H1 (cell line): ENCODE measurements at regions not wholly inside any gene's neighbourhood (a gene's known extent, or its start where the extent isn't known, plus 50 kb on each side); places are given as distances from the start of the nearest gene placed in this dataset.

Experiments
- CTCF ChIA-PET: fragments of 300-600 bp; sonication (Branson Sonifier 250); formaldehyde crosslinking; loops from one replicate; lab custom pipeline; 2021; ENCODE audit not compliant: partially characterized antibody; lab: Charles Lee
- POLR2A ChIA-PET: fragments of 300-600 bp; sonication (Branson Sonifier 250); formaldehyde crosslinking; loops from one replicate; lab custom pipeline; 2021; ENCODE audit warnings: inconsistent platforms; ENCODE audit not compliant: partially characterized antibody; lab: Charles Lee
- DNase-seq, 2 experiments: peaks; one replicate each; pipeline versions ENCODE4 v3.0.0 to v3.0.0-alpha.2; 2010 to 2022; ENCODE audit warnings: low spot score in 2 of 2, low read depth in 1 of 2, mixed read lengths in 1 of 2
- FAIRE-seq: peaks from 2 replicates; lab custom pipeline; 2011; peaks lifted over from hg19 to GRCh38; lab: Jason Lieb, UNC
- H2AFZ ChIP-seq: 2 replicates; pipeline ENCODE4 v1.8.1; 2012; ENCODE audit warnings: low read length, inconsistent platforms
- H2AK5ac ChIP-seq: 2 replicates; pipeline ENCODE4 v1.6.1; 2013; ENCODE audit warnings: low read depth, low read length
- H2BK120ac ChIP-seq: replicated peaks from 2 replicates; pipeline ENCODE3; 2013; ENCODE audit warnings: low read depth, low read length, inconsistent platforms
- H2BK12ac ChIP-seq: 2 replicates; pipeline ENCODE4 v1.6.1; 2013; ENCODE audit warnings: low read depth, low read length
- H2BK15ac ChIP-seq: 2 replicates; pipeline ENCODE4 v1.6.1; 2013; ENCODE audit warnings: low read length
- H2BK20ac ChIP-seq: 2 replicates; pipeline ENCODE4 v1.6.1; 2013; ENCODE audit warnings: low read length
- H2BK5ac ChIP-seq: 2 replicates; pipeline ENCODE4 v1.6.1; 2013; ENCODE audit warnings: low read depth, low read length
- H3K14ac ChIP-seq: 2 replicates; pipeline ENCODE4 v1.6.1; 2013; ENCODE audit warnings: inconsistent platforms; ENCODE audit not compliant: insufficient read length
- H3K18ac ChIP-seq: 2 replicates; pipeline ENCODE4 v1.6.1; 2013; ENCODE audit warnings: low read length; ENCODE audit errors: extremely low read depth
- H3K23ac ChIP-seq: 2 replicates; pipeline ENCODE4 v1.6.1; 2013; ENCODE audit warnings: inconsistent platforms; ENCODE audit not compliant: insufficient read length
- H3K23me2 ChIP-seq: 2 replicates; pipeline ENCODE4 v1.6.1; 2013; ENCODE audit warnings: low read depth, low read length
- H3K27ac ChIP-seq: 2 replicates; pipeline ENCODE4 v1.6.1; 2011; ENCODE audit warnings: low read depth, low read length, inconsistent platforms
- H3K27me3 ChIP-seq, 4 experiments: replicated peaks in 1 of 4; 1 replicate in 1 of 4; 2 replicates in 3 of 4; pipeline versions ENCODE4 v1.6.1 to v1.8.1; 2011 to 2013; ENCODE audit warnings: low read length in 3 of 4, mild to moderate bottlenecking in 3 of 4, inconsistent platforms in 2 of 4, mixed read lengths in 2 of 4, moderate library complexity in 1 of 4; ENCODE audit not compliant: control insufficient read depth in 3 of 4, insufficient read depth in 3 of 4; ENCODE audit errors: extremely low read depth in 1 of 4
- H3K36me3 ChIP-seq, 4 experiments: 2 replicates each; pipeline versions ENCODE4 v1.6.1 to v1.8.1; 2011 to 2013; ENCODE audit warnings: mild to moderate bottlenecking in 4 of 4, low read length in 3 of 4, moderate library complexity in 2 of 4, control low read depth in 1 of 4, inconsistent platforms in 1 of 4; ENCODE audit not compliant: insufficient read depth in 4 of 4, control insufficient read depth in 2 of 4
- H3K4ac ChIP-seq: replicated peaks from 2 replicates; pipeline ENCODE3; 2013; ENCODE audit warnings: low read length, low read depth, mixed read lengths, inconsistent platforms; ENCODE audit not compliant: insufficient read length
- H3K4me1 ChIP-seq, 4 experiments: replicated peaks in 1 of 4; 1 replicate in 1 of 4; 2 replicates in 3 of 4; pipeline versions ENCODE4 v1.6.1 to v1.8.1; 2011 to 2013; ENCODE audit warnings: low read length in 3 of 4, inconsistent platforms in 2 of 4, mixed read lengths in 1 of 4; ENCODE audit not compliant: insufficient read depth in 4 of 4, control insufficient read depth in 3 of 4
- H3K4me2 ChIP-seq, 2 experiments: 2 replicates each; pipeline versions ENCODE4 v1.6.1 to v1.8.1; 2011 to 2013; ENCODE audit warnings: low read depth in 2 of 2, low read length in 2 of 2, control low read depth in 1 of 2, inconsistent platforms in 1 of 2, mild to moderate bottlenecking in 1 of 2; ENCODE audit not compliant: insufficient read depth in 1 of 2
- H3K4me3 ChIP-seq, 4 experiments: fragments of 200-600, 300-600 bp in 1 of 4; sonication (generic), shearing (Covaris generic), sonication (Bioruptor Twin) in 1 of 4; 2 replicates each; pipeline versions ENCODE4 v1.5.1 to v1.8.1; 2011 to 2016; ENCODE audit warnings: low read length in 4 of 4, low read depth in 3 of 4, control low read depth in 2 of 4, inconsistent platforms in 2 of 4, mild to moderate bottlenecking in 2 of 4, mixed read lengths in 1 of 4, moderate library complexity in 1 of 4; ENCODE audit not compliant: insufficient read depth in 2 of 4; ENCODE audit errors: extremely low read depth in 1 of 4
- H3K56ac ChIP-seq: replicated peaks from 2 replicates; pipeline ENCODE3; 2013; ENCODE audit warnings: low read depth, mild to moderate bottlenecking, mixed read lengths, low read length, inconsistent platforms; ENCODE audit not compliant: insufficient read length
- H3K79me1 ChIP-seq: 2 replicates; pipeline ENCODE4 v1.6.1; 2013; ENCODE audit warnings: low read depth, low read length, control low read depth
- H3K79me2 ChIP-seq, 2 experiments: 2 replicates each; pipeline versions ENCODE4 v1.6.1 to v1.8.1; 2012 to 2013; ENCODE audit warnings: low read length in 2 of 2, mild to moderate bottlenecking in 2 of 2, inconsistent platforms in 1 of 2; ENCODE audit not compliant: insufficient read depth in 2 of 2, control insufficient read depth in 1 of 2
- H3K9ac ChIP-seq, 4 experiments: replicated peaks in 1 of 4; 1 replicate in 1 of 4; 2 replicates in 3 of 4; pipeline versions ENCODE4 v1.6.1 to v1.8.1; 2011 to 2013; ENCODE audit warnings: low read depth in 3 of 4, low read length in 3 of 4, control low read depth in 2 of 4, mild to moderate bottlenecking in 2 of 4, moderate library complexity in 2 of 4, inconsistent platforms in 1 of 4; ENCODE audit errors: extremely low read depth in 1 of 4
- H3K9me3 ChIP-seq, 2 experiments: 2 replicates each; pipeline versions ENCODE4 v1.6.1 to v1.8.1; 2012 to 2013; ENCODE audit warnings: mild to moderate bottlenecking in 2 of 2, moderate library complexity in 2 of 2, control low read depth in 1 of 2, inconsistent platforms in 1 of 2, low read depth in 1 of 2, low read length in 1 of 2, mixed read lengths in 1 of 2; ENCODE audit not compliant: insufficient read depth in 2 of 2
- H4K20me1 ChIP-seq, 2 experiments: replicated peaks in 1 of 2; 2 replicates each; pipeline versions ENCODE3 to v1.8.1; 2011 to 2013; ENCODE audit warnings: inconsistent platforms in 2 of 2, low read length in 2 of 2, mild to moderate bottlenecking in 1 of 2; ENCODE audit not compliant: insufficient read depth in 2 of 2, control insufficient read depth in 1 of 2
- H4K5ac ChIP-seq: 2 replicates; pipeline ENCODE4 v1.6.1; 2013; ENCODE audit warnings: low read length, low read depth, mixed read lengths, inconsistent platforms; ENCODE audit not compliant: insufficient read length
- H4K8ac ChIP-seq: 2 replicates; pipeline ENCODE4 v1.8.0; 2013; ENCODE audit warnings: mild to moderate bottlenecking, moderate library complexity, low read length, inconsistent platforms; ENCODE audit not compliant: insufficient read depth; ENCODE audit errors: extremely low read depth
- H4K91ac ChIP-seq: replicated peaks from 2 replicates; pipeline ENCODE3; 2013; ENCODE audit warnings: low read length, mixed read lengths, inconsistent platforms; ENCODE audit not compliant: insufficient read length
- BACH1 ChIP-seq: IDR thresholded peaks from 2 replicates; pipeline ENCODE4 v1.6.1; 2012; ENCODE audit warnings: low read length, improper control_type of control experiment
- CEBPB ChIP-seq: IDR thresholded peaks from 2 replicates; pipeline ENCODE4 v1.6.1; 2012; ENCODE audit warnings: low read depth, low read length
- EGR1 ChIP-seq: IDR thresholded peaks from 2 replicates; pipeline ENCODE4 v1.6.1; 2011; ENCODE audit warnings: low read depth, low read length, borderline replicate concordance
- FOSL1 ChIP-seq: IDR thresholded peaks from 2 replicates; pipeline ENCODE4 v1.6.1; 2011; ENCODE audit warnings: mild to moderate bottlenecking, low read depth, low read length, moderate library complexity; ENCODE audit not compliant: insufficient read depth
- HDAC2 ChIP-seq, 2 experiments: fragments of 300-600 bp in 1 of 2; sonication (generic) in 1 of 2; IDR thresholded peaks; 2 replicates each; pipeline ENCODE4 v1.6.1; 2011 to 2012; ENCODE audit warnings: low read depth in 2 of 2, low read length in 2 of 2, mild to moderate bottlenecking in 2 of 2, moderate library complexity in 2 of 2, borderline replicate concordance in 1 of 2, inconsistent platforms in 1 of 2
- KDM5A ChIP-seq: fragments of 200-600 bp; IDR thresholded peaks from 2 replicates; pipeline ENCODE4 v1.7.1; 2012; ENCODE audit warnings: mild to moderate bottlenecking, low read length, inconsistent platforms, mixed read lengths
- RXRA ChIP-seq: IDR thresholded peaks from 2 replicates; pipeline ENCODE4 v1.6.1; 2011; ENCODE audit warnings: low read depth, mild to moderate bottlenecking, low read length, moderate library complexity; ENCODE audit not compliant: insufficient read depth
- SIX5 ChIP-seq: IDR thresholded peaks from 2 replicates; pipeline ENCODE4 v1.6.1; 2011; ENCODE audit warnings: mild to moderate bottlenecking, low read depth, low read length
- WGBS, 2 experiments: shearing (Covaris generic) in 1 of 2; methylation state at CpG; one replicate each; pipeline versions ENCODE4 v1.1.6 to v1.1.7; 2013 to 2015; ENCODE audit warnings: low lambda C conversion rate in 2 of 2, mixed read lengths in 2 of 2, inconsistent platforms in 1 of 2, low coverage in 1 of 2, missing lambda C conversion rate in 1 of 2; ENCODE audit not compliant: insufficient replicate concordance in 2 of 2, insufficient coverage in 1 of 2, insufficient read length in 1 of 2; ENCODE audit errors: extremely low coverage in 1 of 2, missing lambda C conversion rate in 1 of 2; 5-methylcytosine and 5-hydroxymethylcytosine counted together

- DNase-seq = no peak
- WGBS, 2 experiments = 85% methylated on average over 4 of the region's 4 CpGs; no CpG with 5 or more reads in 1 of the 2 experiments
- TF ChIP-seq FOSL1 (no peak), RXRA (no peak), EGR1 (no peak), SIX5 (no peak), CEBPB (no peak), KDM5A (no peak), HDAC2 (IDR thresholded peaks at IDR 0.05; ENCODE audit: borderline replicate concordance in 1 of 2, low read depth in 2 of 2, low read length in 2 of 2) (no peak), BACH1 (no peak)
Observed at GRCh38 chr7:12786494-12786893, 99.1 kb downstream of the ARL4A start.

More at GRCh38 chr7:12786494-12786893, 99.1 kb downstream of the ARL4A start:
- no peak overlapping the region for H3K14ac ChIP-seq
- no peak overlapping the region for H3K27ac ChIP-seq
- no peak overlapping the region; the same call in 1 of the 2 replicates for H2AFZ ChIP-seq
- no peak overlapping the region for H3K23ac ChIP-seq
- no peaks in the 10 kb centered on the region for H4K20me1 ChIP-seq
- no peaks in the 10 kb centered on the region for H3K27me3 ChIP-seq
- no peaks in the 10 kb centered on the region for H3K79me1 ChIP-seq
- H3K79me2 ChIP-seq = no peaks in the 10 kb centered on the region
- no peak overlapping the region for H2BK5ac ChIP-seq
- no peaks in the 10 kb centered on the region for H3K9me3 ChIP-seq
- H3K9ac ChIP-seq = no peak overlapping the region
- H3K4me3 ChIP-seq = no peak overlapping the region
- ChIA-PET POLR2A (no interaction called here), CTCF (no interaction called here)
- no peak overlapping the region for H2BK12ac ChIP-seq
- no peaks in the 10 kb centered on the region for H3K4me1 ChIP-seq
- H2AK5ac ChIP-seq = no peak overlapping the region
- H3K36me3 ChIP-seq = no peaks in the 10 kb centered on the region
- H3K4ac ChIP-seq = no peak overlapping the region
- H3K56ac ChIP-seq = no peak overlapping the region
- no peak overlapping the region for H4K91ac ChIP-seq
- H4K5ac ChIP-seq = no peak overlapping the region
- no peak overlapping the region for H3K4me2 ChIP-seq
- H4K8ac ChIP-seq = no peak overlapping the region
- H2BK15ac ChIP-seq = no peak overlapping the region
- H2BK120ac ChIP-seq = no peak overlapping the region
- H2BK20ac ChIP-seq = no peak overlapping the region
- FAIRE-seq = no peak
- no peak overlapping the region for H3K18ac ChIP-seq
- no peaks in the 10 kb centered on the region for H3K23me2 ChIP-seq
